Prostate gland (tissue), 2 donors: ENCODE measurements at regions not wholly inside any gene's neighbourhood (a gene's known extent, or its start where the extent isn't known, plus 50 kb on each side); places are given as distances from the start of the nearest gene placed in this dataset.

Experiments
- DNase-seq: peaks from one replicate; pipeline ENCODE4 v3.0.0-alpha.2; 2019; ENCODE audit warnings: low spot score
- H3K27ac ChIP-seq, 2 donors: fragments of 200-600 bp; sonication (generic); 2 replicates each; pipeline ENCODE4 v1.5.1; 2017 to 2019
- H3K27me3 ChIP-seq: fragments of 200-600 bp; sonication (generic); replicated peaks from 2 replicates; pipeline ENCODE4 v1.5.1; 2019; ENCODE audit not compliant: insufficient read depth
- H3K36me3 ChIP-seq, 2 donors: fragments of 200-600 bp; sonication (generic); 1 replicate in 1 of 2; 2 replicates in 1 of 2; pipeline versions ENCODE4 v1.5.1 to v1.8.1; 2017 to 2019
- H3K4me1 ChIP-seq: fragments of 200-600 bp; sonication (generic); replicated peaks from 2 replicates; pipeline ENCODE4 v1.5.1; 2019
- H3K4me3 ChIP-seq, 2 donors: fragments of 200-600 bp; sonication (generic); 2 replicates each; pipeline ENCODE4 v1.5.1; 2017 to 2019
- H3K9me3 ChIP-seq: fragments of 200-600 bp; sonication (generic); 2 replicates; pipeline ENCODE4 v1.5.1; 2017
- POLR2A ChIP-seq: fragments of 450-650 bp; IDR thresholded peaks from one replicate; pipeline ENCODE4 v1.6.1; 2016; ENCODE audit warnings: antibody characterized with exemption, mild to moderate bottlenecking
- POLR2AphosphoS5 ChIP-seq: sonication (generic); formaldehyde crosslinking; IDR thresholded peaks from one replicate; pipeline ENCODE4 v1.6.1; 2017; ENCODE audit warnings: antibody characterized with exemption
- WGBS: methylation state at CpG from one replicate; pipeline ENCODE4 v1.1.5; 2018; 5-methylcytosine and 5-hydroxymethylcytosine counted together
- intact Hi-C: fragments of 100-400 bp; cut with DNase I; formaldehyde crosslinking; loops from one replicate; pipeline ENCODE4 v1.14.2; 2022
- TF ChIP-seq, protein P1 (sequence below), 4 experiments: fragments of 200-600 bp in 2 of 4; fragments of 450-650 bp in 2 of 4; sonication (generic) in 2 of 4; IDR thresholded peaks; 1 replicate in 3 of 4; 2 replicates in 1 of 4; pipeline ENCODE4 v1.5.1; 2016 to 2019; ENCODE audit warnings: antibody characterized with exemption in 4 of 4, mild to moderate bottlenecking in 2 of 4, moderate library complexity in 2 of 4

DNA sequence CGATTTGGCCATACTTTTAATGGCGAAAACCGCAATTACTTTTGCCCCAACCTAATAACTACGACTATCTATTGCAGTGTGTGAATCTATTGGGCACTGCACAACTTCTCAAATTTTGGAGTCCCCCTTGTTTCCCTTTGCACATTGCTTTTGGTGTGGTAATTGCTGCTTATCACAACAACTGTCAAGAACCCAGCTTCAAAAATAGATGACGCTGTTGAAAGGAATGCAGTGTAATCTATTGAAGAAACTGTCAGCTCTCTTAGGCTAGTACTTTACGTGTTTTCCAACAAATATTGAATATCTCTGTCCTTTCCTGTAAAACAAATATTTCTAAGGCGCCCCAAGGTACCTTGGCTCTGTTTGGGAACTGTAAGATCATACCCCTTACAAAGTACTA lies 222.8 kb upstream of the UBE2E2 start:
- intact Hi-C loops: no loop called here
- DNase-seq: no peak
- Histone ChIP-seq H3K36me3 (no peaks in the 10 kb centered on the region), H3K27me3 (no peaks in the 10 kb centered on the region), H3K4me3 (no peak overlapping the region), H3K9me3 (no peaks in the 10 kb centered on the region), H3K4me1 (no peaks in the 10 kb centered on the region), H3K27ac (no peak overlapping the region)
- no peak for TF ChIP-seq POLR2AphosphoS5
- no peak for TF ChIP-seq POLR2A
- TF ChIP-seq, protein P1, sequence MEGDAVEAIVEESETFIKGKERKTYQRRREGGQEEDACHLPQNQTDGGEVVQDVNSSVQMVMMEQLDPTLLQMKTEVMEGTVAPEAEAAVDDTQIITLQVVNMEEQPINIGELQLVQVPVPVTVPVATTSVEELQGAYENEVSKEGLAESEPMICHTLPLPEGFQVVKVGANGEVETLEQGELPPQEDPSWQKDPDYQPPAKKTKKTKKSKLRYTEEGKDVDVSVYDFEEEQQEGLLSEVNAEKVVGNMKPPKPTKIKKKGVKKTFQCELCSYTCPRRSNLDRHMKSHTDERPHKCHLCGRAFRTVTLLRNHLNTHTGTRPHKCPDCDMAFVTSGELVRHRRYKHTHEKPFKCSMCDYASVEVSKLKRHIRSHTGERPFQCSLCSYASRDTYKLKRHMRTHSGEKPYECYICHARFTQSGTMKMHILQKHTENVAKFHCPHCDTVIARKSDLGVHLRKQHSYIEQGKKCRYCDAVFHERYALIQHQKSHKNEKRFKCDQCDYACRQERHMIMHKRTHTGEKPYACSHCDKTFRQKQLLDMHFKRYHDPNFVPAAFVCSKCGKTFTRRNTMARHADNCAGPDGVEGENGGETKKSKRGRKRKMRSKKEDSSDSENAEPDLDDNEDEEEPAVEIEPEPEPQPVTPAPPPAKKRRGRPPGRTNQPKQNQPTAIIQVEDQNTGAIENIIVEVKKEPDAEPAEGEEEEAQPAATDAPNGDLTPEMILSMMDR (IDR thresholded peaks at IDR 0.05): no peak
- 77% methylated on average over 7 of the region's 7 CpGs for WGBS

DNA sequence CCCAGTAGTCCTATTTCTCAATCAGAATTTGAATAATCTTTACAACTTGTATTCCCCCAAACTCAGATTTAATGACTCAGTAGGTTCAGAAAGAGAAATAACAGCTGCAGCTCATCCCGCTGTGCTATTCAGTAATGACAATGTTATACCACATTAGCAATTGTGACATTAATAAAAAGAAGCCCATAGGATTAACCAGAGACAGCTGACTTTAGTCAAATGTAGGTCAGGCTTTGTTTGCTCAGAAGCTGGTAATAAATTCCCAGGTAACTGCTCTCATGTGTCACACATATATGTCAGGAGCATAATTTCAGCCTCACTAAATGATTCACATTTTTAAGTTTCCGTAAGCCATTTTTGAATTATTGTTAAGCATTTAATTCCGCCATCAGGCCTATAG lies 222.0 kb upstream of the UBE2E2 start:
- DNase-seq: no peak
- H3K27ac ChIP-seq: no peak overlapping the region
- H3K36me3 ChIP-seq: no peaks in the 10 kb centered on the region
- 93% methylated on average over 3 of the region's 3 CpGs for WGBS
- TF ChIP-seq POLR2A (no peak), POLR2AphosphoS5 (no peak)
- TF ChIP-seq, protein P1 (IDR thresholded peaks at IDR 0.05): no peak
- no peaks in the 10 kb centered on the region for H3K9me3 ChIP-seq
- no peaks in the 10 kb centered on the region for H3K4me1 ChIP-seq
- intact Hi-C loops: no loop called here
- no peak overlapping the region for H3K4me3 ChIP-seq
- H3K27me3 ChIP-seq: no peaks in the 10 kb centered on the region

DNA sequence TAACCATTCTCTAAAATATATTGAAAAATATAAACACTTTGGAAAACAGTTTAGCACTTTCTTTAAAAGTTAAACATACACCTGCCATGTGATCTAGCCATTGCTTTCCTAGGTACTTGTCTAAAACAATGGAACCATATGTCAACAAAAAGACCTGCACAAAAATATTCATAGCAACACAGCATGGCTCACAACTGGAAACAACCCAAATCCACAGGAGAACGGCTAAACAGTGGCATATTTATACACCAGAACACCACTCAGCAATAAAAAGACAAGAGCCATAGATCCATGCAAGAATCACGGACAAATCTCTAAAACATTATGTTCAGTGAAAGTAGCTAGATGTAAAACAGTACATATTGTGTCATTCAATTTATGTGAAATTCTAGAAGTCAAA lies 221.3 kb upstream of the UBE2E2 start:
- Histone ChIP-seq H3K4me3 (no peak overlapping the region), H3K4me1 (no peaks in the 10 kb centered on the region), H3K27me3 (no peaks in the 10 kb centered on the region), H3K9me3 (no peaks in the 10 kb centered on the region), H3K27ac (no peak overlapping the region), H3K36me3 (no peaks in the 10 kb centered on the region)
- DNase-seq: no peak
- WGBS: 47% methylated on average over 2 of the region's 2 CpGs
- intact Hi-C loops: no loop called here
- no peak for TF ChIP-seq POLR2A
- TF ChIP-seq POLR2AphosphoS5: no peak

DNA sequence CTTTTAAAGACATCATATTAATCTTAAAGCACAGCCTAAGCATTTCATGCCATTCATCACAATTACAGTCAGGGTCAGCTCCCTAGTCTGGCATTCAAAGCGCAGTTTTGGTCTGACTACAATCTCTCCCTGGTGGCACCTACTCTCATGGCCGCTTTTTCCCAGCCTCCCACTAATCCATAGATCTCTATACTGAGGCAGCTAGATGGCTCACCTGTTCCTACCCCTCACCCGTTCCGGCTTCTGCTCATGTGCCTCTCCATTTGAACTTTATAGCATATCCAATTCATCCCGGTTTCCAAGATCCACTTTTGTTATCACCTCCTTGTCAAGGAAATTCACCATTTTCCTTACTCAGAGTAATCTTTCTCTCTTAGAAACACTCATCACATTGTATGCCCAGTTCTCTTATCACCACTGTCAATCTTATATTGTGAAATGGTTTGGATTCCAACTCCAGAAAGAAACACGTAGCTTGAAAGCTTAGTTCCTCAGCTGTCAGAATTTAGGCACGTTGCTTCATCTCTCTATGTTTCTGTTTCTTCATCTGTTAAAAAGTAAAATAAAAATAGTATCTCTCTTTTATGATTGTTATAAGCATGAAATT lies 220.0 kb upstream of the UBE2E2 start:
- no peak overlapping the region for H3K27ac ChIP-seq
- H3K4me1 ChIP-seq: no peaks in the 10 kb centered on the region
- no peak overlapping the region for H3K4me3 ChIP-seq
- 45% methylated on average over 7 of the region's 7 CpGs for WGBS
- H3K9me3 ChIP-seq: no peaks in the 10 kb centered on the region
- TF ChIP-seq, protein P1 (IDR thresholded peaks at IDR 0.05): no peak
- no peak for TF ChIP-seq POLR2AphosphoS5
- TF ChIP-seq POLR2A: no peak
- no peaks in the 10 kb centered on the region for H3K27me3 ChIP-seq
- intact Hi-C loops: no loop called here
- H3K36me3 ChIP-seq: no peaks in the 10 kb centered on the region
- no peak for DNase-seq

DNA sequence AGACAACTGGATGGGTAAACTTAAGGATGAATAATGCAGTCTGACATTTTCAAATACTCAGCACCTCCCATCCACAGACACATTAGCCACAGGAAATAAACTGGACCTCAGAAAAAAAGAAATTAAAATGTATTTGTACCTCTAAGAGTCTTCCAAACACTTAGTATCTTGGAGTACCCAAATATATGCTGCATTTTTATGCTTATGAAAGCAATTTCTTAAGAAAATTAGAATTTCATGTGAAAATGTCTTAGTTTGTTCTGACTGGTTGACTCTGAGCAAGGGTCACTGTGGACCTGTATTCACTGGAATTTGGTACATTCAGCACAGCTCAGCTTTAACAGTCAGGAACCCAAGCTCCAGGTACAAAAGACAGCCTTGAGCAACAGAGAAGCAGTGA lies 216.2 kb upstream of the UBE2E2 start:
- no peaks in the 10 kb centered on the region for H3K27me3 ChIP-seq
- H3K4me3 ChIP-seq: no peak overlapping the region
- H3K27ac ChIP-seq: no peak overlapping the region
- no peaks in the 10 kb centered on the region for H3K9me3 ChIP-seq
- no peaks in the 10 kb centered on the region for H3K36me3 ChIP-seq
- no peaks in the 10 kb centered on the region for H3K4me1 ChIP-seq
- no peak for TF ChIP-seq POLR2A
- DNase-seq: no peak
- intact Hi-C loops: no loop called here

DNA sequence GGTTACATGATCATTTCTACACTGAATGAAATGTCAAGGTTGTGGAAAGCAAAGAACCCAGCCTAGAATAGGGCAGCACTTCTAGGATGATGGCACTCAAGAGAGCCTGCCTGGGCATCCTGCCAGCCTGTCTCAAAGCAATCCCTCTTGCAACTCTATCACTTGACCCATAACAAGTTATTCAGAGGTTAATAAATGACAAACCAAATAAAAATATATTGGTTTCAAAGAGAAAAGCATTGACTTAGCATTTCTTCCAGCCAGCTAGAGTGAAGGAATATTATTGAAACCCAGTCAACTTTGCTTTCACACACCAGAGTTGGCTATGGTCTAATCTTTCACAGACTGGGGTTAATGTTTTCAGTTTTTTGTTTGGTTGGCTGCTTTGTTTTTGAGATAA lies 214.6 kb upstream of the UBE2E2 start:
- H3K36me3 ChIP-seq: no peaks in the 10 kb centered on the region
- H3K4me3 ChIP-seq: no peak overlapping the region
- H3K9me3 ChIP-seq: no peaks in the 10 kb centered on the region
- no peaks in the 10 kb centered on the region for H3K4me1 ChIP-seq
- TF ChIP-seq POLR2A (no peak), POLR2AphosphoS5 (no peak)
- TF ChIP-seq, protein P1 (IDR thresholded peaks at IDR 0.05): no peak
- intact Hi-C loops: no loop called here
- no peaks in the 10 kb centered on the region for H3K27me3 ChIP-seq
- DNase-seq: no peak
- no peak overlapping the region for H3K27ac ChIP-seq
